ENCODE measurements at regions not wholly inside any gene's neighbourhood (a gene's known extent, or its start where the extent isn't known, plus 50 kb on each side); places are given as distances from the start of the nearest gene placed in this dataset.

DNA sequence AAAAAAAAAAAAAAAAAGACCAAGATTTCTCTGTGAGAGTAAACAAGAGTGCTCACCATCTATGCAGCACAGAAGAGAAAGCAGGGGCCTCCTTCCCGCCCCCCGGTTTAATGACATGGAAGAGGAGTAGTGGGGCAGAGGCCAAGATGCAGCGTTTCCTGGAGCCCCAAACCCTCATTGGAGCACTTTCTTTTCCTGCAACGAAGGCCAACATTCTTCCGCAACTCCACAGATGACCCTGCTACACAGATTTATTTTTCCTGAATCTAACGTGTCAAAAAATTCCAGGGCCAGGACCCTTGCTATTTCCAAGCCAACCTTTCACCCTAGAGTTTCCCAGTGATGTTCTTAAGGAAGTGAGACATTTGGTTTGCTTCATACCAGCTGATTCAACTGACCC is 189.6 kb downstream of the MIB1 start:
- POLR2A ChIA-PET = no interaction called here
- no TSS peak for BruUV-seq (replicated peaks)
- Histone ChIP-seq H3K27ac (ENCODE audit: insufficient read depth, low read depth, low read length) (no peak overlapping the region), H4K20me1 (replicated peaks; ENCODE audit: control insufficient read depth, extremely low read depth, insufficient read depth, low read length) (no peaks in the 10 kb centered on the region), H3K9me1 (replicated peaks; ENCODE audit: control insufficient read depth, extremely low read depth, insufficient read depth, low read length) (no peaks in the 10 kb centered on the region), H2AFZ (ENCODE audit: low read depth, low read length) (peak overlapping the region; percentile 39), H3K4me2 (ENCODE audit: insufficient read depth, low read length) (peak overlapping the region; percentile 22), H3K36me3 (ENCODE audit: control insufficient read depth in 2 of 2, extremely low read depth in 1 of 2, insufficient read depth in 2 of 2, low read length in 2 of 2) (no peaks in the 10 kb centered on the region), H3K4me1 (ENCODE audit: control insufficient read depth, extremely low read depth, insufficient read depth, low read length) (peaks cover 5% of the 10 kb centered on the region), H3K4me3 (replicated peaks in 1 of 3; ENCODE audit: insufficient read depth in 1 of 3, low read depth in 1 of 3, low read length in 3 of 3) (no peak overlapping the region), H3K79me2 (ENCODE audit: control insufficient read depth, insufficient read depth, low read length) (no peaks in the 10 kb centered on the region), H3K27me3 (ENCODE audit: control insufficient read depth in 2 of 2, insufficient read depth in 2 of 2, low read length in 2 of 2) (no peaks in the 10 kb centered on the region), H3K9me3 (replicated peaks; ENCODE audit: control insufficient read depth, insufficient read depth, low read length) (no peaks in the 10 kb centered on the region), H3K9ac (replicated peaks; ENCODE audit: extremely low read depth, insufficient read depth, low read length) (no peak overlapping the region)
- dilution Hi-C loops (cut with MboI; ENCODE audit: extremely low pct_ligation_motif_present, low sequenced_read_pairs) (no loop called here), intact Hi-C loops (cut with micrococcal nuclease) (no loop called here)
- CTCF ChIA-PET = no interaction called here
- peak; percentile 82 for FAIRE-seq
- TF ChIP-seq POLR2A (IDR thresholded peaks at IDR 0.05; ENCODE audit: low read depth, low read length) (no peak), GATA2 (IDR thresholded peaks at IDR 0.05; ENCODE audit: insufficient read depth, insufficient read length, low read depth, low read length) (no peak), MYC (IDR thresholded peaks at IDR 0.05; ENCODE audit: low read depth, low read length) (no peak), EZH2 (IDR thresholded peaks at IDR 0.05; ENCODE audit: borderline replicate concordance, low read depth, low read length, severe bottlenecking) (no peak), POLR2AphosphoS5 (IDR thresholded peaks at IDR 0.05; ENCODE audit: insufficient read depth, low read depth, low read length) (no peak), FOS (IDR thresholded peaks at IDR 0.05; ENCODE audit: borderline replicate concordance, insufficient read depth, low read length) (no peak), JUN (IDR thresholded peaks at IDR 0.05; ENCODE audit: borderline replicate concordance, insufficient read depth, insufficient read length, low read depth) (no peak)
- TF ChIP-seq, protein P1, sequence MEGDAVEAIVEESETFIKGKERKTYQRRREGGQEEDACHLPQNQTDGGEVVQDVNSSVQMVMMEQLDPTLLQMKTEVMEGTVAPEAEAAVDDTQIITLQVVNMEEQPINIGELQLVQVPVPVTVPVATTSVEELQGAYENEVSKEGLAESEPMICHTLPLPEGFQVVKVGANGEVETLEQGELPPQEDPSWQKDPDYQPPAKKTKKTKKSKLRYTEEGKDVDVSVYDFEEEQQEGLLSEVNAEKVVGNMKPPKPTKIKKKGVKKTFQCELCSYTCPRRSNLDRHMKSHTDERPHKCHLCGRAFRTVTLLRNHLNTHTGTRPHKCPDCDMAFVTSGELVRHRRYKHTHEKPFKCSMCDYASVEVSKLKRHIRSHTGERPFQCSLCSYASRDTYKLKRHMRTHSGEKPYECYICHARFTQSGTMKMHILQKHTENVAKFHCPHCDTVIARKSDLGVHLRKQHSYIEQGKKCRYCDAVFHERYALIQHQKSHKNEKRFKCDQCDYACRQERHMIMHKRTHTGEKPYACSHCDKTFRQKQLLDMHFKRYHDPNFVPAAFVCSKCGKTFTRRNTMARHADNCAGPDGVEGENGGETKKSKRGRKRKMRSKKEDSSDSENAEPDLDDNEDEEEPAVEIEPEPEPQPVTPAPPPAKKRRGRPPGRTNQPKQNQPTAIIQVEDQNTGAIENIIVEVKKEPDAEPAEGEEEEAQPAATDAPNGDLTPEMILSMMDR (IDR thresholded peaks at IDR 0.05; ENCODE audit: extremely low read depth in 1 of 2, insufficient read depth in 1 of 2, low read depth in 1 of 2, low read length in 2 of 2) = no peak
- peak; percentile 53 for DNase-seq (ENCODE audit: low read depth, low spot score)

Measured in endothelial cell of umbilical vein (primary cell).